ENCODE measurements at regions not wholly inside any gene's neighbourhood (a gene's known extent, or its start where the extent isn't known, plus 50 kb on each side); places are given as distances from the start of the nearest gene placed in this dataset.
"Not testable (repeated sequence)": the region's sequence is repeated elsewhere in the genome, so short reads cannot be mapped to it uniquely, and the experiment has no call there.

GRCh38 chr6:23696992-23697391 lies 429.0 kb upstream of the NRSN1 start:
- DNase-seq, result no peak

- DNase-seq, result no peak
These were observed 421.4 kb upstream of the NRSN1 start for GRCh38 chr6:23704479-23705052.

- DNase-seq, result no peak
These were observed 420.3 kb upstream of the NRSN1 start for GRCh38 chr6:23705697-23706096.

- DNase-seq, result no peak
These were observed 413.3 kb upstream of the NRSN1 start for GRCh38 chr6:23712756-23713155.

GRCh38 chr6:23713211-23713610 lies 412.8 kb upstream of the NRSN1 start:
- DNase-seq, result no peak

GRCh38 chr6:23728707-23729106 lies 397.3 kb upstream of the NRSN1 start:
- no peak for DNase-seq

GRCh38 chr6:23731609-23732008 lies 394.4 kb upstream of the NRSN1 start:
- no peak for DNase-seq

GRCh38 chr6:23732521-23732920 lies 393.5 kb upstream of the NRSN1 start:
- no peak for DNase-seq

- DNase-seq, result no peak
These were observed 390.9 kb upstream of the NRSN1 start for GRCh38 chr6:23735151-23735550.

GRCh38 chr6:23736577-23736976 lies 389.4 kb upstream of the NRSN1 start:
- no peak for DNase-seq

GRCh38 chr6:23747239-23747638 lies 378.8 kb upstream of the NRSN1 start:
- DNase-seq, result no peak

- DNase-seq, result no peak
These were observed 373.6 kb upstream of the NRSN1 start for GRCh38 chr6:23752414-23752813.

GRCh38 chr6:23754197-23754596 lies 371.8 kb upstream of the NRSN1 start:
- no peak for DNase-seq

GRCh38 chr6:23775127-23775526 lies 350.9 kb upstream of the NRSN1 start:
- no peak for DNase-seq

- no peak for DNase-seq
These were observed 342.1 kb upstream of the NRSN1 start for GRCh38 chr6:23783901-23784300.

- DNase-seq, result no peak
These were observed 341.6 kb upstream of the NRSN1 start for GRCh38 chr6:23784301-23784919.

GRCh38 chr6:23790756-23791155 lies 335.3 kb upstream of the NRSN1 start:
- no peak for DNase-seq

GRCh38 chr6:23797041-23797440 lies 329.0 kb upstream of the NRSN1 start:
- DNase-seq, result no peak

- not testable (repeated sequence) for DNase-seq
These were observed 321.7 kb upstream of the NRSN1 start for GRCh38 chr6:23804289-23804688.

GRCh38 chr6:23821141-23821540 lies 304.9 kb upstream of the NRSN1 start:
- not testable (repeated sequence) for DNase-seq

- DNase-seq, result no peak
These were observed 302.6 kb upstream of the NRSN1 start for GRCh38 chr6:23823421-23823820.

GRCh38 chr6:23826572-23826971 lies 299.4 kb upstream of the NRSN1 start:
- DNase-seq, result no peak

- DNase-seq, result no peak
These were observed 297.2 kb upstream of the NRSN1 start for GRCh38 chr6:23828861-23829260.

- DNase-seq, result no peak
These were observed 284.9 kb upstream of the NRSN1 start for GRCh38 chr6:23841116-23841515.

GRCh38 chr6:23842760-23843159 lies 283.3 kb upstream of the NRSN1 start:
- no peak for DNase-seq
